Peyer's patch (tissue), 4 donors: ENCODE measurements at regions not wholly inside any gene's neighbourhood (a gene's known extent, or its start where the extent isn't known, plus 50 kb on each side); places are given as distances from the start of the nearest gene placed in this dataset.
"Not testable (repeated sequence)": the region's sequence is repeated elsewhere in the genome, so short reads cannot be mapped to it uniquely, and the experiment has no call there.

ENCODE experiments used
- DNase-seq, 3 donors: peaks; one replicate each; pipeline ENCODE4 v3.0.0-alpha.2; 2017 to 2019
- H3K27ac ChIP-seq, 4 donors: fragments of 200-600 bp; sonication (generic); one replicate each; pipeline ENCODE4 v1.5.1; 2016 to 2019
- H3K27me3 ChIP-seq, 2 donors: fragments of 200-600 bp; sonication (generic); one replicate each; pipeline ENCODE4 v1.5.1; 2019
- H3K36me3 ChIP-seq, 3 donors: fragments of 200-600 bp; sonication (generic); one replicate each; pipeline ENCODE4 v1.5.1; 2016 to 2019
- H3K4me1 ChIP-seq, 4 donors: fragments of 200-600 bp; sonication (generic); one replicate each; pipeline ENCODE4 v1.5.1; 2016 to 2019
- H3K4me3 ChIP-seq, 4 donors: fragments of 200-600 bp; sonication (generic); 1 replicate in 3 of 4; 2 replicates in 1 of 4; pipeline ENCODE4 v1.5.1; 2016 to 2019; ENCODE audit warnings: mild to moderate bottlenecking in 1 of 4
- H3K9me3 ChIP-seq, 4 donors: fragments of 200-600 bp; sonication (generic); one replicate each; pipeline ENCODE4 v1.5.1; 2016 to 2019; ENCODE audit warnings: mild to moderate bottlenecking in 1 of 4
- CTCF ChIP-seq, 6 experiments: fragments of 450-650 bp in 4 of 6; fragments of 200-600 bp in 2 of 6; sonication (generic) in 1 of 6; IDR thresholded peaks; one replicate each; pipeline ENCODE4 v1.5.1; 2017 to 2019; ENCODE audit warnings: antibody characterized with exemption in 6 of 6, mild to moderate bottlenecking in 3 of 6, moderate library complexity in 1 of 6
- POLR2A ChIP-seq, 2 donors: fragments of 450-650 bp; IDR thresholded peaks; one replicate each; pipeline ENCODE4 v1.5.1; 2017; ENCODE audit warnings: antibody characterized with exemption in 2 of 2, mild to moderate bottlenecking in 2 of 2, moderate library complexity in 2 of 2

DNA sequence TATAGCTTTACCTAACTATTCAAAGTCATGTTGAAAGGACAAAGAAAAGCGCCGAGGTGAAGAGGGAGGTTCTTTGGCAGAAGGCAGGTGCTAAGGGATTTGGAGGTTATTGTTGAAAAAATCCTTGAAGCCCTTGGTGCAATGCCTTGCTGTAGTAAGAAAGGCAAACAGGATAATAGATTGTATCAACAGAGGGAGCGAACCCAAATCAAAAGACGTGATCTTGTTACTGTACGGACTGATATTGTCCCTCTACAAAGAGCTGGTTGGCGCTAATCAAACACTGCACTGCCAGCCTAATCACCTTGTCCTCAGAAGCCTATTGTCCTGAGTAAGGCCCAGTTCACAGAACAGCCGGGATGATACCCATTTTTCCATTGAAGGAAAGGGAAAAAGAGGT lies 182.9 kb downstream of the ZIC3 start:
- H3K27ac ChIP-seq: no peak overlapping the region
- no peaks in the 10 kb centered on the region for H3K4me1 ChIP-seq
- H3K27me3 ChIP-seq: no peaks in the 10 kb centered on the region
- H3K4me3 ChIP-seq: no peak overlapping the region
- no peaks in the 10 kb centered on the region for H3K9me3 ChIP-seq
- DNase-seq: no peak
- no peaks in the 10 kb centered on the region for H3K36me3 ChIP-seq
- no peak for TF ChIP-seq CTCF (IDR thresholded peaks at IDR 0.05)
- TF ChIP-seq POLR2A (IDR thresholded peaks at IDR 0.05): no peak

- no peaks in the 10 kb centered on the region for H3K4me1 ChIP-seq
- H3K4me3 ChIP-seq: no peak overlapping the region
- no peak overlapping the region for H3K27ac ChIP-seq
- DNase-seq: no peak
- TF ChIP-seq CTCF (IDR thresholded peaks at IDR 0.05) (no peak), POLR2A (IDR thresholded peaks at IDR 0.05) (no peak)
- H3K36me3 ChIP-seq: no peaks in the 10 kb centered on the region
- H3K27me3 ChIP-seq: no peaks in the 10 kb centered on the region
- H3K9me3 ChIP-seq: no peaks in the 10 kb centered on the region
These were observed 183.3 kb downstream of the ZIC3 start for GRCh38 chrX:137749246-137749645.

DNA sequence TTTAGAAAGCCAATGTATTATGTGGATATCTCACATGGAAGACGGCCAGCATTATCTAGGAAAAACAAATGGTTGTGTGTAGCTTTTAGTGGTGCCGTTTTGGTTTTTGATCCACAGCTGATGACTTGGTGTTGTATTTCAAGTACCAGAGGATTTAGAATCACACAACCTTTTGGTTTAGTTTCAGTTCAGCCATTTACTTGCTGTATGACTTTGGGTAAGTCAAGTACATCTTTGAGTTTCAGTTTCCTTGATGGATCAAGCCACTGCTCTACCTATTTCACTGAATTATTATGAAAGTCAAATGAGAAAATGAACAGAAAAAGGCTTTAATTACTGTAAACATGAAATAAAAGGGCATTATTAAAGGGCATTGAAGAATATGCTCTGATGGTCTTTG lies 205.6 kb downstream of the ZIC3 start:
- no peak overlapping the region for H3K4me3 ChIP-seq
- H3K27me3 ChIP-seq: no peaks in the 10 kb centered on the region
- H3K27ac ChIP-seq: no peak overlapping the region
- H3K9me3 ChIP-seq: peaks cover 0 to 2% (median 0%) of the 10 kb centered on the region in 4 donors
- H3K36me3 ChIP-seq: no peaks in the 10 kb centered on the region
- TF ChIP-seq CTCF (IDR thresholded peaks at IDR 0.05) (no peak), POLR2A (IDR thresholded peaks at IDR 0.05) (no peak)
- DNase-seq: no peak
- no peaks in the 10 kb centered on the region for H3K4me1 ChIP-seq

- DNase-seq: no peak
- Histone ChIP-seq H3K36me3 (no peaks in the 10 kb centered on the region), H3K4me3 (no peak overlapping the region), H3K27ac (no peak overlapping the region), H3K27me3 (no peaks in the 10 kb centered on the region), H3K4me1 (no peaks in the 10 kb centered on the region), H3K9me3 (no peaks in the 10 kb centered on the region)
- TF ChIP-seq POLR2A (IDR thresholded peaks at IDR 0.05): no peak
- no peak for TF ChIP-seq CTCF (IDR thresholded peaks at IDR 0.05)
These were observed 226.3 kb downstream of the ZIC3 start for GRCh38 chrX:137792214-137792613.

GRCh38 chrX:137797926-137798325 lies 232.0 kb downstream of the ZIC3 start:
- not testable (repeated sequence) for H3K4me3 ChIP-seq, H3K9me3 ChIP-seq, H3K27me3 ChIP-seq, H3K27ac ChIP-seq, DNase-seq, H3K36me3 ChIP-seq, H3K4me1 ChIP-seq

- Histone ChIP-seq H3K27ac (no peak overlapping the region), H3K9me3 (no peaks in the 10 kb centered on the region), H3K4me1 (no peaks in the 10 kb centered on the region), H3K27me3 (no peaks in the 10 kb centered on the region), H3K36me3 (no peaks in the 10 kb centered on the region), H3K4me3 (no peak overlapping the region)
- TF ChIP-seq POLR2A (IDR thresholded peaks at IDR 0.05) (no peak), CTCF (IDR thresholded peaks at IDR 0.05) (no peak)
- no peak for DNase-seq
These were observed 257.3 kb downstream of the ZIC3 start for GRCh38 chrX:137823257-137823656.
